ENCODE measurements at regions not wholly inside any gene's neighbourhood (a gene's known extent, or its start where the extent isn't known, plus 50 kb on each side); places are given as distances from the start of the nearest gene placed in this dataset.
"Not testable (repeated sequence)": the region's sequence is repeated elsewhere in the genome, so short reads cannot be mapped to it uniquely, and the experiment has no call there.

DNA sequence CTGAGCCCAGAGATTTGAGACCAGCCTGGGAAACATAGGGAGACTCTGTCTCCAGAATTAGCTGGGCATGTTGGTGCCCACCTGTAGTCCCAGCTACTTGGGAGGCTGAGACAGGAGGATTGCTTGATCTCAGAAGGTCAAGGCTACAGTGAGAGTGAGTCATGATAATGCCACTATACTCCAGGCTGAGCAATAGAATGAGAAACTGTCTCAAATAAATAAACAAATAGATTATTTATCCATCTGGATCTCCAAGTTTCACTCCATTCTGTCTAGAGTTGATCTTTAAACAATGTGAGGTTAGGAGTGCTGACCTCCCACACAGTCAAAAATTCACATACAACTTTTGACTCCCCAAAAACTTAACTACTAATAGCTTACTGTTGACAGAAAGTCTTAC lies 106.8 kb upstream of the PALMD start:
- no peak for DNase-seq (ENCODE audit: low spot score)

GRCh38 chr1:99540744-99541143 lies 105.2 kb upstream of the PALMD start:
- DNase-seq (ENCODE audit: low spot score): no peak

GRCh38 chr1:99544328-99544727 lies 101.6 kb upstream of the PALMD start:
- no peak for DNase-seq (ENCODE audit: low spot score)

- no peak for DNase-seq (ENCODE audit: low spot score)
Measured at GRCh38 chr1:99546432-99547416, 99.2 kb upstream of the PALMD start.

DNA sequence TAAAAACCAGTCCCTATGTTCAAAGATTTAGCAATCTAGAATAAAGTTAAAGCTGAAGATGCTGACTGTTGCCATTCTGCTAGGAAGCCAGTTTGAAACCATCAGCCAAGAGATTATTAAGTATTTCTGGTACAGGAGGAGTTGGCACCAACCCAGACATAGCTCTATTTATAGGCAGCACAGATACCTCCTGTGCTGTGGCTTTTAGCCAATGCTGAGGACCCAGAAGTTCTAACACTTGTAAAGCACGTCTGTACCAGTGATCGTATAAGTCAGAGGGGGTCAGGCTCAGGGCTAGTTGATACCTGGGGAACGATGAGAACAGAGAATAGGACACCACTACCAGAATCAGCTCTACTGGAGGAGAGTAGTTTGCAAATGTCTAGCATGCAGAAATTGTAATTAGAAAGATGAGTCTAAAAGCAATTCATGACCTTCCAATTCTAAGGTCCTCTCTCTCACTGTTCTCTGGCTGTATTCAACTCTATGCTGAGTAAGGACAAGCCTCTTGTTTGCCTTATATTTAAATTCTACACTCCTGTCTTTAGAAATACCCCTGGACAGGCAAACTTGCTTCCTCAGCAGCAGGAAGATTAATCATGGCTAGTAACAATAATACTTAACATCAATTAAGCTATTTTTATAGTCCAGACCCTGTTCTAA lies 96.8 kb upstream of the PALMD start:
- no peak for DNase-seq (ENCODE audit: low spot score)

GRCh38 chr1:99550198-99550597 lies 95.7 kb upstream of the PALMD start:
- DNase-seq (ENCODE audit: low spot score): no peak

DNA sequence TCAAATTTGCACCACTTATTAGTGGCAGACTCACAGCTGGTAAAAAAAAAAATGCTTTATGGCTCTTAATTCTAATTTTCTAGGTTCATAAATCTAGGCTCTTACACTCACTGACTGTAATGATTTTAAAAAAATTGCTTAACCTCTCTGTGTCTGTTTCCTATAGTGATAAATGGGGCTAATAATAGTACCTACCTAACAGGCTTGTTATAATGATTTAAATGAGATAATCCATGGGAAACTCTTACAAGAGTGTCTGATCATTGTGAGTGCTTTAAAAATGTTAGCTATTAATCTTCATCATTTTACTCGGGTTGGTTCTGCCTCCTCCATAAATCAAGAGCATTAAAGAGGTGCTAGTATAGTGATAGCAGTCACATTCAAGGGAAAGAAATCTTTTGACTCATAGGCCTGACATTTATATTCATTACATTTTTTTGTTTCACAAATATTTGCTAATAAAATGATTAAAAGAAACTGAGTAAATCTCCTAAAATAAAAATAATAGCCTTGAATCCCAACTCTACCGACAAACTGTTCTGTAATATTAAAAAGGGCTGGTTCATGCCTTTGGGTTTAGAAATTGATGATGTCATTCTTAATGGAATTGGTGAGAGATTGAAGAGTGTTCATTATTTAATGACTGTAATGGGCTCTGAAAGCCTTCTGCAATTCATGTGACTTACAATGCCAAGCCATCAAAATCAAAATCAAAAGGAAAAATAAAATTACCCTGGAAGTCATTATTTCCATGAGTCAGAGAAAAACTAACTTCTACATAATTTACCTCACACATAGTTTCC lies 93.9 kb upstream of the PALMD start:
- DNase-seq (ENCODE audit: low spot score): no peak

- DNase-seq (ENCODE audit: low spot score): no peak
Measured at GRCh38 chr1:99553301-99553700, 92.6 kb upstream of the PALMD start.

DNA sequence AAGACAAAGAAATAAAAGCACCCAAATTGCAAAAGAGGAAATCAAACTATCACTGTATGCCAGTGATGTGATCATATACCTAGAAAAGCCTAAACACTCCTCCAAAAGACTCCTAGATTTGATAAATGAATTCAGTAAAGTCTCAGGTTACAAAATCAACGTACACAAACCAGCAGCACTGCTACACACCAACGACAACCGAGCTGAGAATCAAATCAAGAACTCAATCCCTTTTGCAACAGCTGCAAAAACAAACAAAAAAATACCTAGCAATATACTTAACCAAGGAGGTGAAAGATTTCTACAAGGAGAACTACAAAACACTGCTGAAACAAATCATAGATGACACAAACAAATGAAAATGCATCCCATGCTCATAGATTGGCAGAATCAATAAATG lies 92.1 kb upstream of the PALMD start:
- DNase-seq (ENCODE audit: low spot score): not testable (repeated sequence)

- DNase-seq (ENCODE audit: low spot score): no peak
Measured at GRCh38 chr1:99554727-99555126, 91.2 kb upstream of the PALMD start.

- no peak for DNase-seq (ENCODE audit: low spot score)
Measured at GRCh38 chr1:99557546-99558202, 88.2 kb upstream of the PALMD start.

GRCh38 chr1:99559166-99559565 lies 86.7 kb upstream of the PALMD start:
- no peak for DNase-seq (ENCODE audit: low spot score)

DNA sequence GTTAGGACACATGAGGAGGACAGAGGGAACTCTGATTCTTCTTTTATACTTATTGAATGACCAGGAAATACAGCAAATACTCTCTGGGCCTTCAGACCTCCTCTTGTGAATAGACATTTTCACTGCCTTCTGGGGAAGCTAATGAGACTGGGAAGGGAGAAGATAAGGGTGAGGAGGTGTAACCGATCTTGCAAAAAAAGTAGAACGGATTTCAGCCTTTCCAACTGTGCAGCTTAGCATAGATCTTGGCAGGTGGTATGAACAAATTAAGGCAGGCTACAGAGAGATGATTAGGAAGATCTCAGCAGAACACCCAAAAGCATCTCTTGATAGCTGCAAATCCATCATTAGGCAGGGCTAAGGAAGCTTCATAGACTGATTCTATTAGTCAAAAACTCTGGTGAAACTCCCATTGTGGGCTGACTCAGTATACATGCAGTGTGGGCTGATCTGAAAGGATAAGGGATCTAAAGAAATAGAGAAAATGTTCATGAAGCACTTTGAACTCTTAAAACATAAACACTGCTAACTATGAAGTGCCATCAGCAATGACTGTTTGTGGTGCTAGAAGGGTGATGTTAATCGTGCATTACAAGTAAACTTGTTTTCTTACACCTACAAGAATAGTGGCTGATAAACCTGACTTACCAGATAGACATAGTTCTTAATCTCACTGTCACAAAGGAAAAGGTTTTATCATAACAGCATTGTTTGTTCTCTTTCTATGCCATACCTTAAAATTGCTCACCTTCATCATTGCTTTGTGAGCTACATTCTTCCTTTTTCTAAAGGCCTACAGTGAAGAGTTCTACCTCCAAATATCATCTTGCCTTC lies 85.5 kb upstream of the PALMD start:
- DNase-seq (ENCODE audit: low spot score): no peak

DNA sequence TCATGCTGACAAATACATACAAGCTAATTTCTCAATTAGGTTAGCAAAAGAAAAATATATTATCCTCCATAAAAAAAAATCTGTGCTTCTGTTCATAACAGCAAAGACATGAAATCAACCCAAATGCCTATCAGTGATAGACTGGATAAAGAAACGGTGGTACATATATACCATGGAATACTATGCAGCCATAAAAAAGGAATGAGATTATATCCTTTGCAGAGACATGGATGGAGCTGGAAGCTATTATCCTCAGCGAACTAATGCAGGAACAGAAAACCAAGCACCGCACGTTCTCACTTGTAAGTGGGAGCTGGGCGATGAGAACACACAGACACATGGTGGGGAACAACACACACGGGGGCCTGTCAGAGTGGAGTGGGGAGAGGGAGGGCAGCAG lies 84.0 kb upstream of the PALMD start:
- DNase-seq (ENCODE audit: low spot score): no peak

DNA sequence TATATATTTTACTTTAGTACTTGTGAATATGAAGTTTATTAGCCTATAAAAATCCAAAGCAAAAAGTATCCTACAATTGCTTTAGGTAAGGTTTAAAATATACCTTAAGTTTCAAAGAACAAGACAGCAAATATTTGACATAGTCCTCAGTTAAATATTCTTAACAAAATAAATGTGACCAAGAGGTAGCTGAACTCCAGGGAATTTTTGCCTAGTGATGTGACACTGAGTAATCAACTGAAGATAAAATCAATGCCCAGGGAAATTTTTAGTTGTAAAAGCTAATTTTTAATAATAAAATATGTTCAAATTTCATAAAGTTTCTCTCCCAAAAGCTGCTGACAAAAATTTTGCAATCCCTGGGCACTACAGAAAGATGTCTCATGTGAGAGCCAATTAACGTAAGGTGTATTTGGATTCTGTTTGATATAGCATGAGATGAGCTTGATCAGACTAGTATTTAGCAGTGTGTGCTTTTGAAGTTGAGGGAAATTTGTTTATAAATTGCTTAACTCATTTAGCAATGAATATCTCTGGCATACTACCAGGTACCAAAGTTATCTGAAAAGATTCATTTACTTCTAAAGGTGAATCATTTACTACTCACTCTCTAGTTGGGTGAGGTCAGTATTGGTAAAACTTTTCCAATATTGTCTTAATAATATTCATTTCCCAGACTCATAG lies 80.2 kb upstream of the PALMD start:
- no peak for DNase-seq (ENCODE audit: low spot score)

DNA sequence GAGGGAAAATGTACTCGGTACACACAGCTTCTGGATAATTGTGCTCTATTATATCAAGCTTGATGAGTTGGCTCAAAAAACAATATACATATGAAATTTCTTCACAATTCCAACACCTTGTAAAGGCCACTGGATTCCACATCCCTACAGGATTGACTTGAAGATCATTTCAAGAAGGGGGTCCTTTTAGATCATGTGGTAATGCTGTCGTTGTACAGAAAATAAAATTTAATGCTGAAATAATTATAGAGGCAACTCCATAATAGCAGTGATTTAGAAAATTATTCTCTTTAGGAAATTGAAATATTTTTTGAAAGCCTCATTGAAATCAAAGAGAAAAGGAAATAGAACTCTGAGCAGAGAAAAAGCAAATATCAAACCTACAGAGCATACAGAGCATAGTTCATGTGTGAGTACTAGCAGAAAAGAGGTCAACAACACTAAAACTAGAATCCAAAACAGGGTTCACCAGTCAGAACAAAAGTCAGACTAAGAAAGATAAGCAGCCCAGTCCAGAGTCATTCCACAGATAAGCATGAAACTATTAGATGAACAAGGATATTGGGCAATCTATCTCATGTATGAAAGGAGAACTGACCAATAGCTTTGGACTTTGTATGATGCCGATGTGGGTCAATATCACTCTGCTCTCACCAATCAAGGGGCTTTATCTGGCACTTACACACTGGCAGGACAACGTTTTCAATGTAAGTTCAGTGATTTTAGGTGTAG lies 79.5 kb upstream of the PALMD start:
- peak; percentile 10 for DNase-seq (ENCODE audit: low spot score)

DNA sequence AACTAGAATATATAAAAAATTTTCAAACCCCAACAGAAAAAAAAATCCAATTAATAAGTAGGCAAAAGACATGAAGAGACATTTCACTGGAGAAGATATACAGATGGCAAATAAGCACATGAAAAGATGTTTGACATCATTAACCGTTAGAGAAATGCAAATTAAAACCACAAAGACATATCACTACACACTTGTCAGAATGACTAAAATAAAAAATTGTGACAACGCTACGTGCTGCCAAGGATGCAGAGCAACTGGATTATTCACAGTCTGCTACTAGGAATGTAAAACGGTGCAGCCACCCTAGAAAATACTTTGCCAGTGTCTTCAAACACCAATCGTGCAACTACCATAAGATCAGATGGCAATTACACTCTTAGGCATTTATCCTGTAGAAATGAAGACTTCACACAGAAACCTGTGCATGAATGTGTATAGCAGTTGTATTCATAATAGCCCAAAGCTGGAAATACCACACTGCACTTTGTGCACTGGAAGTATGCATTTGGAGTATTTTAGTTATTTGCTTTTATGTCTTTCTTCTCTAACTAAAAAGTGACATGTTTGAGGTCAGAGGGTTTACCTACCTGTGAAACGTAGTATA lies 75.3 kb upstream of the PALMD start:
- no peak for DNase-seq (ENCODE audit: low spot score)

- no peak for DNase-seq (ENCODE audit: low spot score)
Measured at GRCh38 chr1:99571092-99571734, 74.7 kb upstream of the PALMD start.

Measured in HuH-7 (cell line).